ENCODE measurements at regions not wholly inside any gene's neighbourhood (a gene's known extent, or its start where the extent isn't known, plus 50 kb on each side); places are given as distances from the start of the nearest gene placed in this dataset.

- no peak for DNase-seq
Measured at GRCh38 chr2:104179644-104180043, 674.3 kb upstream of the POU3F3 start.

GRCh38 chr2:104200533-104201168 lies 653.3 kb upstream of the POU3F3 start:
- no peak for DNase-seq

GRCh38 chr2:104213758-104214157 lies 640.2 kb upstream of the POU3F3 start:
- DNase-seq = no peak

- no peak for DNase-seq
Measured at GRCh38 chr2:104215269-104216161, 638.4 kb upstream of the POU3F3 start.

GRCh38 chr2:104233591-104233990 lies 620.3 kb upstream of the POU3F3 start:
- no peak for DNase-seq

GRCh38 chr2:104236491-104236890 lies 617.4 kb upstream of the POU3F3 start:
- DNase-seq = no peak

- no peak for DNase-seq
Measured at GRCh38 chr2:104240984-104241383, 612.9 kb upstream of the POU3F3 start.

- no peak for DNase-seq
Measured at GRCh38 chr2:104249629-104250028, 604.3 kb upstream of the POU3F3 start.

- DNase-seq = no peak
Measured at GRCh38 chr2:104250635-104251034, 603.3 kb upstream of the POU3F3 start.

GRCh38 chr2:104254017-104254416 lies 599.9 kb upstream of the POU3F3 start:
- DNase-seq = no peak

- no peak for DNase-seq
Measured at GRCh38 chr2:104262714-104263113, 591.2 kb upstream of the POU3F3 start.

- no peak for DNase-seq
Measured at GRCh38 chr2:104279646-104280045, 574.3 kb upstream of the POU3F3 start.

- DNase-seq = no peak
Measured at GRCh38 chr2:104280216-104280615, 573.7 kb upstream of the POU3F3 start.

GRCh38 chr2:104286841-104287240 lies 567.1 kb upstream of the POU3F3 start:
- no peak for DNase-seq

GRCh38 chr2:104289651-104290565 lies 564.0 kb upstream of the POU3F3 start:
- DNase-seq = no peak

GRCh38 chr2:104290566-104290891 lies 563.4 kb upstream of the POU3F3 start:
- no peak for DNase-seq

- DNase-seq = no peak
Measured at GRCh38 chr2:104312684-104313083, 541.2 kb upstream of the POU3F3 start.

GRCh38 chr2:104318001-104318665 lies 535.8 kb upstream of the POU3F3 start:
- no peak for DNase-seq

- DNase-seq = no peak
Measured at GRCh38 chr2:104321116-104321795, 532.7 kb upstream of the POU3F3 start.

GRCh38 chr2:104321796-104322349 lies 532.0 kb upstream of the POU3F3 start:
- no peak for DNase-seq

GRCh38 chr2:104332731-104333130 lies 521.2 kb upstream of the POU3F3 start:
- no peak for DNase-seq

GRCh38 chr2:104337869-104338268 lies 516.0 kb upstream of the POU3F3 start:
- no peak for DNase-seq

Data from DMS79 treated with DMSO at 0.1 percent for 48 hours (cell line).